ENCODE measurements at regions not wholly inside any gene's neighbourhood (a gene's known extent, or its start where the extent isn't known, plus 50 kb on each side); places are given as distances from the start of the nearest gene placed in this dataset.

- H3K4me1 ChIP-seq: no peaks in the 10 kb centered on the region
- no peaks in the 10 kb centered on the region for H3K36me3 ChIP-seq
- no peak overlapping the region for H3K27ac ChIP-seq
- intact Hi-C loops (cut with DNase I): no loop called here
- no peak overlapping the region for H3K4me3 ChIP-seq (replicated peaks in 1 of 3)
- 66 to 78% methylated on average over 7 of the region's 7 CpGs for WGBS, 2 donors
- TF ChIP-seq, protein P1, sequence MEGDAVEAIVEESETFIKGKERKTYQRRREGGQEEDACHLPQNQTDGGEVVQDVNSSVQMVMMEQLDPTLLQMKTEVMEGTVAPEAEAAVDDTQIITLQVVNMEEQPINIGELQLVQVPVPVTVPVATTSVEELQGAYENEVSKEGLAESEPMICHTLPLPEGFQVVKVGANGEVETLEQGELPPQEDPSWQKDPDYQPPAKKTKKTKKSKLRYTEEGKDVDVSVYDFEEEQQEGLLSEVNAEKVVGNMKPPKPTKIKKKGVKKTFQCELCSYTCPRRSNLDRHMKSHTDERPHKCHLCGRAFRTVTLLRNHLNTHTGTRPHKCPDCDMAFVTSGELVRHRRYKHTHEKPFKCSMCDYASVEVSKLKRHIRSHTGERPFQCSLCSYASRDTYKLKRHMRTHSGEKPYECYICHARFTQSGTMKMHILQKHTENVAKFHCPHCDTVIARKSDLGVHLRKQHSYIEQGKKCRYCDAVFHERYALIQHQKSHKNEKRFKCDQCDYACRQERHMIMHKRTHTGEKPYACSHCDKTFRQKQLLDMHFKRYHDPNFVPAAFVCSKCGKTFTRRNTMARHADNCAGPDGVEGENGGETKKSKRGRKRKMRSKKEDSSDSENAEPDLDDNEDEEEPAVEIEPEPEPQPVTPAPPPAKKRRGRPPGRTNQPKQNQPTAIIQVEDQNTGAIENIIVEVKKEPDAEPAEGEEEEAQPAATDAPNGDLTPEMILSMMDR (IDR thresholded peaks at IDR 0.05): no peak
- no peak for TF ChIP-seq POLR2A (IDR thresholded peaks at IDR 0.05)
- no peaks in the 10 kb centered on the region for H3K9me3 ChIP-seq
- no peaks in the 10 kb centered on the region for H3K27me3 ChIP-seq
- DNase-seq: no peak
These were observed 496.9 kb upstream of the DIPK2B start for GRCh38 chrX:45697591-45697990.

GRCh38 chrX:45696736-45697135 is 496.1 kb upstream of the DIPK2B start:
- 72 to 75% methylated on average over 2 of the region's 2 CpGs for WGBS, 2 donors
- H3K9me3 ChIP-seq: no peaks in the 10 kb centered on the region

DNA sequence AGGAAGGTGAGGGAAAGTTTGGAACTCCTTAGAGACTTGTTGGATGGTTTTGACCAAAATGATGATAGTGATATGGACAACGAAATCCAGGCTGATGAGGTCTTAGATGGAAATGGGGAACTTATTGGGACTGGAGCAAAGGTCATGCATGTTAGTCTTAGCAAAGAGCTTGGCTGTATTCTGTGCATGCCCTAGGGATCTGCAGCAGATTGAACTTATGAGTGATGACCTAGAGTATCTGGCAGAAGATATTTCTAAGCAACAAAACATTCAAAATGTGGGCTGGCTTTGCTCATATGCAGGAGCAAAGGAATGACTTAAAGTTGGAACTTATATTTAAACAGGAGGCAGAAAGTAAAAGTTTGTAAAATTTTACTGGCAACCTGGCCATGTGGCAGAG is 489.3 kb upstream of the DIPK2B start:
- 70 to 81% methylated on average over 1 of the region's 1 CpG for WGBS, 2 donors
- H3K9me3 ChIP-seq: no peaks in the 10 kb centered on the region
- intact Hi-C loops (cut with DNase I): no loop called here
- H3K4me1 ChIP-seq: no peaks in the 10 kb centered on the region
- TF ChIP-seq, protein P1 (IDR thresholded peaks at IDR 0.05): no peak
- no peaks in the 10 kb centered on the region for H3K36me3 ChIP-seq
- DNase-seq: no peak
- no peaks in the 10 kb centered on the region for H3K27me3 ChIP-seq
- H3K27ac ChIP-seq: no peak overlapping the region
- no peak overlapping the region for H3K4me3 ChIP-seq (replicated peaks in 1 of 3)

More at GRCh38 chrX:45696736-45697135, 496.1 kb upstream of the DIPK2B start:
- intact Hi-C loops (cut with DNase I): no loop called here
- no peaks in the 10 kb centered on the region for H3K4me1 ChIP-seq
- no peak overlapping the region for H3K4me3 ChIP-seq (replicated peaks in 1 of 3)
- no peaks in the 10 kb centered on the region for H3K27me3 ChIP-seq
- H3K27ac ChIP-seq: no peak overlapping the region
- TF ChIP-seq, protein P1 (IDR thresholded peaks at IDR 0.05): no peak
- no peak for TF ChIP-seq POLR2A (IDR thresholded peaks at IDR 0.05)
- H3K36me3 ChIP-seq: no peaks in the 10 kb centered on the region
- no peak for DNase-seq

DNA sequence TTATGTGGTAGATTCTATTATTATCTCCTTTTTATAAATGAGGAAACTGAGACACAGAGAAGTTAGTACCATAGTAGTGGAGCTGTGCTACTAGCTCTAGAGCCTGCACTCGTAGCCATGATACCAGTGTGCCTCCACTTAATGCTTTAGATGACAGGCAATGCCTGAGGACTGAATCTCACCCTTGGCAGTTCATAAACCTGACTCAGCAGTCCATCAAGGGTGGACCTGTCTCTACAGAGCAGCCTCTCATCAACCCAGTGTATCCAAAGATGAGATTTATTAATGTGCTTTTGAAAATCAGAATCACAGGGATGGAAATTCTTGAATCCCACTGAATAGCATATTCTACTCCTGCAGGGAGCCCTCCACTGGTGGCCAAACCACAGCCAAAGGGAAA is 483.2 kb upstream of the DIPK2B start:
- TF ChIP-seq, protein P1 (IDR thresholded peaks at IDR 0.05): no peak
- TF ChIP-seq POLR2A (IDR thresholded peaks at IDR 0.05): no peak
- no peak overlapping the region for H3K4me3 ChIP-seq (replicated peaks in 1 of 3)
- H3K36me3 ChIP-seq: no peaks in the 10 kb centered on the region
- WGBS, 2 donors: 18 to 63% methylated on average over 1 of the region's 1 CpG
- intact Hi-C loops (cut with DNase I): no loop called here
- no peaks in the 10 kb centered on the region for H3K4me1 ChIP-seq
- DNase-seq: no peak
- H3K9me3 ChIP-seq: no peaks in the 10 kb centered on the region
- H3K27ac ChIP-seq: peak overlapping the region in 1 of 3 donors; percentile 41
- H3K27me3 ChIP-seq: no peaks in the 10 kb centered on the region

DNA sequence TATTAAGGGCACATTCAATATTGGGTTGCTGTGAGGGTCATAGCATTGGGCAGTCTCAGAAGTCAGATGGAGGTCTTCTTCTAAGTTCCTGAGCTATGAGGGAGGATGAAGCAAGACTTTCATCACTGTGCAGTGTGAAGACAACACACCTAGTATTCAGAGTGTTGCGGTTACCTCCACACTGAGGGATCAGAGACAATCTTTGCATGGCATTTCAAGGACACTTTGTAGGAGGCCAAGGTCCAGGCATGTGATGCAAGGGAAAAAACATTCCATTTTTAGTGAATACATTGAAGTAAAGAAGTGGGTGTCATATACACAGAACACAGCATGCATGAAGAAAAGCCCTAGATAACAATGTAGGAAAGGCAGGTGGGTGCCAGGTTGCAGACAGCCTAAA is 481.2 kb upstream of the DIPK2B start:
- 100% methylated on average over 1 of the region's 1 CpG for WGBS, 2 donors
- no peaks in the 10 kb centered on the region for H3K36me3 ChIP-seq
- no peaks in the 10 kb centered on the region for H3K27me3 ChIP-seq
- no peak for TF ChIP-seq POLR2A (IDR thresholded peaks at IDR 0.05)
- TF ChIP-seq, protein P1 (IDR thresholded peaks at IDR 0.05): no peak
- H3K27ac ChIP-seq: no peak overlapping the region
- no peak for DNase-seq
- intact Hi-C loops (cut with DNase I): no loop called here
- no peaks in the 10 kb centered on the region for H3K4me1 ChIP-seq
- H3K4me3 ChIP-seq (replicated peaks in 1 of 3): no peak overlapping the region
- no peaks in the 10 kb centered on the region for H3K9me3 ChIP-seq

Data from thyroid gland (tissue), 4 donors.